IMR-90 (cell line): ENCODE measurements at regions not wholly inside any gene's neighbourhood (a gene's known extent, or its start where the extent isn't known, plus 50 kb on each side); places are given as distances from the start of the nearest gene placed in this dataset.

Source experiments
- ATAC-seq: fragments of 200-7000 bp; cut with Tn5 transposase; 2 replicates; pipeline ENCODE4 v1.9.1; 2020; ENCODE audit warnings: low read depth, mild to moderate bottlenecking, moderate library complexity
- BruUV-seq: library from RNA; stranded (reverse); fragments of 400-500 nt; replicated peaks from 2 replicates; lab custom pipeline; 2021; lab: Mats Ljungman, UMichigan
- CTCF ChIA-PET: fragments of 300-600 bp; formaldehyde crosslinking; extraction: SDS; loops from one replicate; lab custom pipeline; 2021; ENCODE audit warnings: antibody characterized with exemption; lab: Yijun Ruan, JAX
- POLR2A ChIA-PET: fragments of 300-600 bp; sonication (Branson Sonifier 250); formaldehyde crosslinking; loops from one replicate; lab custom pipeline; 2022; ENCODE audit warnings: antibody characterized with exemption; ENCODE audit not compliant: unreplicated experiment; lab: Charles Lee
- DNase-seq: peaks from one replicate; pipeline ENCODE4 v3.0.0; 2013
- H2AFZ ChIP-seq: replicated peaks from 2 replicates; pipeline ENCODE3; 2013; ENCODE audit warnings: low read length, mild to moderate bottlenecking; ENCODE audit not compliant: poor library complexity
- H2AK5ac ChIP-seq: 2 replicates; pipeline ENCODE4 v1.6.1; 2013; ENCODE audit warnings: low read depth, low read length, inconsistent platforms
- H2AK9ac ChIP-seq: replicated peaks from 2 replicates; pipeline ENCODE3; 2013; ENCODE audit warnings: mild to moderate bottlenecking, low read depth, low read length, moderate library complexity; ENCODE audit not compliant: poor library complexity
- H2BK120ac ChIP-seq: 2 replicates; pipeline ENCODE4 v1.6.1; 2013; ENCODE audit warnings: low read depth, low read length, inconsistent platforms
- H2BK15ac ChIP-seq: 3 replicates; pipeline ENCODE4 v1.6.1; 2013; ENCODE audit warnings: low read depth, low read length, inconsistent platforms
- H2BK20ac ChIP-seq: 2 replicates; pipeline ENCODE4 v1.6.1; 2013; ENCODE audit warnings: low read depth, mild to moderate bottlenecking, inconsistent platforms, low read length, moderate library complexity
- H2BK5ac ChIP-seq: 2 replicates; pipeline ENCODE4 v1.6.1; 2013; ENCODE audit warnings: mild to moderate bottlenecking, low read depth, low read length, inconsistent platforms; ENCODE audit not compliant: poor library complexity, severe bottlenecking
- H3K14ac ChIP-seq: replicated peaks from 2 replicates; pipeline ENCODE4 v1.6.1; 2013; ENCODE audit warnings: low read depth, low read length, inconsistent platforms
- H3K18ac ChIP-seq: 2 replicates; pipeline ENCODE4 v1.6.1; 2013; ENCODE audit warnings: low read depth, low read length, control low read depth
- H3K23ac ChIP-seq: 2 replicates; pipeline ENCODE4 v1.6.1; 2013; ENCODE audit warnings: low read depth, low read length, inconsistent platforms
- H3K27ac ChIP-seq: 2 replicates; pipeline ENCODE4 v1.5.1; 2013; ENCODE audit warnings: mild to moderate bottlenecking, control low read depth, low read length; ENCODE audit not compliant: insufficient read depth
- H3K27me3 ChIP-seq: 2 replicates; pipeline ENCODE4 v1.6.1; 2013; ENCODE audit warnings: low read length; ENCODE audit not compliant: control insufficient read depth, insufficient read depth
- H3K36me3 ChIP-seq: 2 replicates; pipeline ENCODE4 v1.6.1; 2013; ENCODE audit warnings: low read length, mixed read lengths; ENCODE audit not compliant: control insufficient read depth, insufficient read depth
- H3K4ac ChIP-seq: 2 replicates; pipeline ENCODE4 v1.6.1; 2013; ENCODE audit warnings: low read depth, low read length, inconsistent platforms
- H3K4me1 ChIP-seq: 2 replicates; pipeline ENCODE4 v1.6.1; 2013; ENCODE audit warnings: low read length, mixed read lengths; ENCODE audit not compliant: control insufficient read depth, insufficient read depth
- H3K4me2 ChIP-seq: 2 replicates; pipeline ENCODE4 v1.6.1; 2013; ENCODE audit warnings: low read depth, mild to moderate bottlenecking, control low read depth, low read length, moderate library complexity
- H3K4me3 ChIP-seq: 2 replicates; pipeline ENCODE4 v1.5.1; 2013; ENCODE audit warnings: low read depth, mild to moderate bottlenecking, control low read depth, low read length, moderate library complexity; ENCODE audit not compliant: insufficient read depth
- H3K56ac ChIP-seq: 2 replicates; pipeline ENCODE4 v1.6.1; 2013; ENCODE audit warnings: low read length, inconsistent platforms; ENCODE audit not compliant: insufficient read depth; ENCODE audit errors: extremely low read depth
- H3K79me1 ChIP-seq, 2 experiments: 2 replicates each; pipeline ENCODE4 v1.6.1; 2013; ENCODE audit warnings: low read length in 2 of 2, inconsistent platforms in 1 of 2, low read depth in 1 of 2
- H3K9ac ChIP-seq: 2 replicates; pipeline ENCODE4 v1.6.1; 2013; ENCODE audit warnings: low read depth, low read length, control low read depth
- H3K9me1 ChIP-seq: 2 replicates; pipeline ENCODE4 v1.6.1; 2013; ENCODE audit warnings: low read length, inconsistent platforms; ENCODE audit not compliant: insufficient read depth
- H3K9me3 ChIP-seq: 2 replicates; pipeline ENCODE4 v1.6.1; 2013; ENCODE audit warnings: low read length; ENCODE audit not compliant: control insufficient read depth, insufficient read depth
- H4K20me1 ChIP-seq: 2 replicates; pipeline ENCODE4 v1.6.1; 2013; ENCODE audit warnings: low read length, inconsistent platforms; ENCODE audit not compliant: insufficient read depth
- H4K5ac ChIP-seq: 2 replicates; pipeline ENCODE4 v1.6.1; 2013; ENCODE audit warnings: mild to moderate bottlenecking, low read depth, low read length, control low read depth
- H4K8ac ChIP-seq, 2 experiments: 2 replicates each; pipeline ENCODE4 v1.6.1; 2013; ENCODE audit warnings: low read depth in 2 of 2, low read length in 2 of 2, control low read depth in 1 of 2, inconsistent platforms in 1 of 2
- H4K91ac ChIP-seq: 2 replicates; pipeline ENCODE4 v1.6.1; 2013; ENCODE audit warnings: low read depth, low read length, inconsistent platforms; ENCODE audit not compliant: insufficient read depth
- BHLHE40 ChIP-seq: fragments of 150-350 bp; IDR thresholded peaks from 2 replicates; pipeline ENCODE4 v1.6.1; 2016; ENCODE audit warnings: mild to moderate bottlenecking, low read depth, low read length
- CEBPB ChIP-seq: IDR thresholded peaks from 2 replicates; pipeline ENCODE4 v1.6.1; 2012; ENCODE audit warnings: low read depth, low read length, improper control_type of control experiment
- CHD1 ChIP-seq: IDR thresholded peaks from 2 replicates; pipeline ENCODE4 v1.6.1; 2012; ENCODE audit warnings: low read depth, low read length, improper control_type of control experiment
- FOS ChIP-seq: fragments of 150-350 bp; IDR thresholded peaks from 2 replicates; pipeline ENCODE4 v1.6.1; 2016; ENCODE audit warnings: low read depth, low read length
- MAFK ChIP-seq: IDR thresholded peaks from 2 replicates; pipeline ENCODE4 v1.6.1; 2012; ENCODE audit warnings: low read depth, low read length, improper control_type of control experiment
- MAZ ChIP-seq: IDR thresholded peaks from 2 replicates; pipeline ENCODE4 v1.6.1; 2012; ENCODE audit warnings: low read depth, mild to moderate bottlenecking, low read length, improper control_type of control experiment, moderate library complexity, borderline replicate concordance
- MXI1 ChIP-seq: IDR thresholded peaks from 2 replicates; pipeline ENCODE4 v1.6.1; 2012; ENCODE audit warnings: low read depth, mild to moderate bottlenecking, low read length, moderate library complexity, borderline replicate concordance
- NFE2L2 ChIP-seq: fragments of 150-350 bp; IDR thresholded peaks from 2 replicates; pipeline ENCODE4 v1.6.1; 2016; ENCODE audit warnings: low read depth, mild to moderate bottlenecking, low read length
- POLR2A ChIP-seq: IDR thresholded peaks from 2 replicates; pipeline ENCODE4 v1.6.1; 2012; ENCODE audit warnings: mild to moderate bottlenecking, low read depth, low read length
- RAD21 ChIP-seq: IDR thresholded peaks from 2 replicates; pipeline ENCODE4 v1.6.1; 2012; ENCODE audit warnings: low read length, improper control_type of control experiment
- RCOR1 ChIP-seq: IDR thresholded peaks from 2 replicates; pipeline ENCODE4 v1.6.1; 2012; ENCODE audit warnings: mild to moderate bottlenecking, low read length, improper control_type of control experiment; ENCODE audit not compliant: insufficient replicate concordance
- RFX5 ChIP-seq: IDR thresholded peaks from 2 replicates; pipeline ENCODE4 v1.8.0; 2012; ENCODE audit warnings: low read depth, mild to moderate bottlenecking, low read length, moderate library complexity
- SMC3 ChIP-seq: fragments of 150-350 bp; IDR thresholded peaks from 2 replicates; pipeline ENCODE4 v1.6.1; 2016; ENCODE audit warnings: low read depth, mild to moderate bottlenecking, antibody characterized with exemption, low read length, moderate library complexity
- WGBS, 2 experiments: methylation state at CpG; one replicate each; pipeline versions ENCODE4 v1.1.5 to v1.1.7; 2013; ENCODE audit warnings: missing lambda C conversion rate in 2 of 2; ENCODE audit not compliant: insufficient read length in 1 of 2; ENCODE audit errors: extremely low coverage in 2 of 2; 5-methylcytosine and 5-hydroxymethylcytosine counted together
- dilution Hi-C: fragments of 300-500 bp; cut with HindIII; formaldehyde crosslinking; loops from one replicate; pipeline ENCODE4 v1.14.3; 2018; ENCODE audit warnings: low sequenced_read_pairs; ENCODE audit not compliant: unreplicated experiment
- in situ Hi-C: fragments of 300-500 bp; cut with MboI; formaldehyde crosslinking; loops from 3 replicates; pipeline ENCODE4 v1.14.3; 2019; ENCODE audit warnings: low sequenced_read_pairs, inconsistent platforms, mixed read lengths
- intact Hi-C: fragments of 100-400 bp; cut with micrococcal nuclease; formaldehyde crosslinking; loops from 2 replicates; pipeline ENCODE4 v1.10.0; 2022
- TF ChIP-seq, protein P1 (sequence below): fragments of 150-350 bp; IDR thresholded peaks from 2 replicates; pipeline ENCODE4 v1.6.1; 2017; ENCODE audit warnings: mild to moderate bottlenecking, antibody characterized with exemption, low read length, low read depth
- TF ChIP-seq, protein P2 (sequence below): fragments of 150-350 bp; IDR thresholded peaks from 2 replicates; pipeline ENCODE4 v1.6.1; 2016; ENCODE audit warnings: low read depth, mild to moderate bottlenecking, low read length, moderate library complexity, borderline replicate concordance
- TF ChIP-seq, protein P3 (sequence below): conservative IDR thresholded peaks from 2 replicates; pipeline ENCODE4 v1.5.1; 2012; ENCODE audit warnings: mild to moderate bottlenecking, low read depth, low read length, improper control_type of control experiment

DNA sequence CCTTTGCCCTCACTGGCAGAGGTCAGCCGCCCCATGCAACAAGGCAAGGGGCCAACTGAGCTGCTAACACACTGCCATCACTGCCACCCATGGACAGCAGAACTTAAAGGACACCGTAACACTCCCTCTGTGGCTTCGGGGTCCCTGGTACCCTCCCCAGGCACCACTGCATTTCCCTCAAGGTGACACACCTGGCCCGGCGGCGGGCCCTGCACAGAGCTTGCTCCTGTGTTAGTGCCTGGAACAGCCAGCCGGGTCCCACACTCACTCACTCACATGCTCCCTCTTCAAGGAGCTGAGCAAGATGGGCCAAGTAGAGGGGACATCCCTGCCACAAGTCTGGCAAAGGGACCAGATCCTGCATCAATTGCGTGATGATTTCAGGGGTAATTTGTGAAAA lies 126.5 kb upstream of the SOX4 start:
- H2AK9ac ChIP-seq = no peak overlapping the region
- H2AK5ac ChIP-seq = no peak overlapping the region
- H3K4ac ChIP-seq = no peak overlapping the region
- in situ Hi-C loops = no loop called here
- dilution Hi-C loops = no loop called here
- no peak overlapping the region for H4K8ac ChIP-seq
- H4K20me1 ChIP-seq = no peaks in the 10 kb centered on the region
- no peaks in the 10 kb centered on the region for H3K27me3 ChIP-seq
- POLR2A ChIA-PET = no interaction called here
- no peak overlapping the region for H4K5ac ChIP-seq
- no peak overlapping the region for H3K4me2 ChIP-seq
- DNase-seq (no peak), ATAC-seq (no peak)
- no peaks in the 10 kb centered on the region for H3K9me1 ChIP-seq
- no peaks in the 10 kb centered on the region for H3K9me3 ChIP-seq
- no peak overlapping the region for H3K27ac ChIP-seq
- no TSS peak for BruUV-seq
- no peak overlapping the region for H2BK120ac ChIP-seq
- H2BK20ac ChIP-seq = no peak overlapping the region
- no peak overlapping the region for H3K18ac ChIP-seq
- intact Hi-C loops = no loop called here
- H3K14ac ChIP-seq = no peak overlapping the region
- no peak overlapping the region for H2BK15ac ChIP-seq
- H3K23ac ChIP-seq = no peak overlapping the region
- no peaks in the 10 kb centered on the region for H3K79me1 ChIP-seq
- no peak overlapping the region for H4K91ac ChIP-seq
- WGBS, 2 experiments = no CpG with 5 or more reads among the region's 8 CpGs
- TF ChIP-seq MAZ (no peak), SMC3 (no peak), RCOR1 (no peak), NFE2L2 (no peak), POLR2A (no peak), MXI1 (no peak), BHLHE40 (no peak), FOS (no peak), CHD1 (no peak), CEBPB (no peak), RFX5 (no peak), MAFK (no peak), RAD21 (no peak)
- TF ChIP-seq, protein P1, sequence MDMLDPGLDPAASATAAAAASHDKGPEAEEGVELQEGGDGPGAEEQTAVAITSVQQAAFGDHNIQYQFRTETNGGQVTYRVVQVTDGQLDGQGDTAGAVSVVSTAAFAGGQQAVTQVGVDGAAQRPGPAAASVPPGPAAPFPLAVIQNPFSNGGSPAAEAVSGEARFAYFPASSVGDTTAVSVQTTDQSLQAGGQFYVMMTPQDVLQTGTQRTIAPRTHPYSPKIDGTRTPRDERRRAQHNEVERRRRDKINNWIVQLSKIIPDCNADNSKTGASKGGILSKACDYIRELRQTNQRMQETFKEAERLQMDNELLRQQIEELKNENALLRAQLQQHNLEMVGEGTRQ = no peak
- TF ChIP-seq, protein P2, sequence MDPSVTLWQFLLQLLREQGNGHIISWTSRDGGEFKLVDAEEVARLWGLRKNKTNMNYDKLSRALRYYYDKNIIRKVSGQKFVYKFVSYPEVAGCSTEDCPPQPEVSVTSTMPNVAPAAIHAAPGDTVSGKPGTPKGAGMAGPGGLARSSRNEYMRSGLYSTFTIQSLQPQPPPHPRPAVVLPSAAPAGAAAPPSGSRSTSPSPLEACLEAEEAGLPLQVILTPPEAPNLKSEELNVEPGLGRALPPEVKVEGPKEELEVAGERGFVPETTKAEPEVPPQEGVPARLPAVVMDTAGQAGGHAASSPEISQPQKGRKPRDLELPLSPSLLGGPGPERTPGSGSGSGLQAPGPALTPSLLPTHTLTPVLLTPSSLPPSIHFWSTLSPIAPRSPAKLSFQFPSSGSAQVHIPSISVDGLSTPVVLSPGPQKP = no peak
- TF ChIP-seq, protein P3, sequence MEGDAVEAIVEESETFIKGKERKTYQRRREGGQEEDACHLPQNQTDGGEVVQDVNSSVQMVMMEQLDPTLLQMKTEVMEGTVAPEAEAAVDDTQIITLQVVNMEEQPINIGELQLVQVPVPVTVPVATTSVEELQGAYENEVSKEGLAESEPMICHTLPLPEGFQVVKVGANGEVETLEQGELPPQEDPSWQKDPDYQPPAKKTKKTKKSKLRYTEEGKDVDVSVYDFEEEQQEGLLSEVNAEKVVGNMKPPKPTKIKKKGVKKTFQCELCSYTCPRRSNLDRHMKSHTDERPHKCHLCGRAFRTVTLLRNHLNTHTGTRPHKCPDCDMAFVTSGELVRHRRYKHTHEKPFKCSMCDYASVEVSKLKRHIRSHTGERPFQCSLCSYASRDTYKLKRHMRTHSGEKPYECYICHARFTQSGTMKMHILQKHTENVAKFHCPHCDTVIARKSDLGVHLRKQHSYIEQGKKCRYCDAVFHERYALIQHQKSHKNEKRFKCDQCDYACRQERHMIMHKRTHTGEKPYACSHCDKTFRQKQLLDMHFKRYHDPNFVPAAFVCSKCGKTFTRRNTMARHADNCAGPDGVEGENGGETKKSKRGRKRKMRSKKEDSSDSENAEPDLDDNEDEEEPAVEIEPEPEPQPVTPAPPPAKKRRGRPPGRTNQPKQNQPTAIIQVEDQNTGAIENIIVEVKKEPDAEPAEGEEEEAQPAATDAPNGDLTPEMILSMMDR = no peak
- H3K4me1 ChIP-seq = no peaks in the 10 kb centered on the region
- no peak overlapping the region for H2BK5ac ChIP-seq
- H3K9ac ChIP-seq = no peak overlapping the region
- peak overlapping the region; percentile 21 for H2AFZ ChIP-seq
- H3K56ac ChIP-seq = no peak overlapping the region
- CTCF ChIA-PET = no interaction called here
- no peaks in the 10 kb centered on the region for H3K36me3 ChIP-seq
- no peak overlapping the region for H3K4me3 ChIP-seq
